Spleen (tissue), 11 donors: ENCODE measurements at regions not wholly inside any gene's neighbourhood (a gene's known extent, or its start where the extent isn't known, plus 50 kb on each side); places are given as distances from the start of the nearest gene placed in this dataset.

Experiments
- DNase-seq: peaks from one replicate; pipeline ENCODE4 v3.0.0-alpha.2; 2020
- H3K27ac ChIP-seq, 8 donors: fragments of 200-600 bp; sonication (generic) in 7 of 8; 1 replicate in 4 of 8; 2 replicates in 4 of 8; pipeline versions ENCODE4 v1.5.0 to v1.8.0; 2016 to 2021; ENCODE audit warnings: inconsistent platforms in 4 of 8, mild to moderate bottlenecking in 4 of 8, moderate library complexity in 1 of 8
- H3K27me3 ChIP-seq, 7 donors: fragments of 200-600 bp; sonication (generic) in 6 of 7; replicated peaks in 1 of 7; 1 replicate in 4 of 7; 2 replicates in 3 of 7; pipeline versions ENCODE4 v1.5.0 to v1.8.0; 2016 to 2021; ENCODE audit warnings: inconsistent platforms in 3 of 7, mild to moderate bottlenecking in 1 of 7
- H3K36me3 ChIP-seq, 6 donors: fragments of 200-600 bp; sonication (generic) in 5 of 6; 1 replicate in 4 of 6; 2 replicates in 2 of 6; pipeline versions ENCODE4 v1.5.0 to v1.8.0; 2016 to 2021; ENCODE audit warnings: inconsistent platforms in 2 of 6
- H3K4me1 ChIP-seq, 6 donors: fragments of 200-600 bp; sonication (generic) in 5 of 6; 1 replicate in 3 of 6; 2 replicates in 3 of 6; pipeline versions ENCODE4 v1.5.0 to v1.8.0; 2016 to 2021; ENCODE audit warnings: inconsistent platforms in 3 of 6
- H3K4me3 ChIP-seq, 8 donors: fragments of 200-600 bp; sonication (generic) in 7 of 8; 1 replicate in 4 of 8; 2 replicates in 4 of 8; pipeline versions ENCODE4 v1.5.0 to v1.8.0; 2016 to 2021; ENCODE audit warnings: inconsistent platforms in 4 of 8, mild to moderate bottlenecking in 4 of 8, moderate library complexity in 2 of 8
- H3K9me3 ChIP-seq, 8 donors: fragments of 200-600 bp; sonication (generic) in 7 of 8; 1 replicate in 4 of 8; 2 replicates in 4 of 8; pipeline versions ENCODE4 v1.5.0 to v1.8.0; 2016 to 2021; ENCODE audit warnings: inconsistent platforms in 4 of 8
- POLR2A ChIP-seq, 3 donors: fragments of 450-650 bp; IDR thresholded peaks; one replicate each; pipeline ENCODE4 v1.5.1; 2017; ENCODE audit warnings: antibody characterized with exemption in 3 of 3, mild to moderate bottlenecking in 1 of 3
- POLR2AphosphoS5 ChIP-seq, 3 donors: sonication (generic); formaldehyde crosslinking; IDR thresholded peaks; one replicate each; pipeline ENCODE4 v1.5.1; 2017; ENCODE audit warnings: antibody characterized with exemption in 3 of 3
- WGBS, 5 donors: extraction: QIAGEN DNeasy Blood & Tissue Kit in 3 of 5; methylation state at CpG; one replicate each; pipeline versions ENCODE4 v1.1.5 to v1.1.7; 2013 to 2018; 5-methylcytosine and 5-hydroxymethylcytosine counted together
- intact Hi-C: fragments of 100-400 bp; cut with DNase I; formaldehyde crosslinking; loops from one replicate; pipeline ENCODE4 v1.15.0; 2023; ENCODE audit warnings: low total_unique reads
- TF ChIP-seq, protein P1 (sequence below), 11 experiments: fragments of 200-600 bp in 7 of 11; fragments of 450-650 bp in 4 of 11; sonication (generic) in 4 of 11; IDR thresholded peaks in 8 of 11; conservative IDR thresholded peaks in 3 of 11; 1 replicate in 7 of 11; 2 replicates in 4 of 11; pipeline versions ENCODE4 v1.4.0 to v1.8.0; 2016 to 2021; ENCODE audit warnings: antibody characterized with exemption in 11 of 11, inconsistent platforms in 4 of 11, mild to moderate bottlenecking in 1 of 11
- donor health status: healthy with polysubstance abuse.
- donor health status: DM: no; HTN: no; CAD: no; lungs with moderate emphysema.
- donor health status: DM: no; HTN: no; CAD: no.
- donor health status: Bipolar disorder and iron deficiency.
- donor health status: healthy.
- donor health status: DM: no; HTN: no; CAD: no.
- donor health status: DM: yes; HTN: yes; CAD: no.

DNA sequence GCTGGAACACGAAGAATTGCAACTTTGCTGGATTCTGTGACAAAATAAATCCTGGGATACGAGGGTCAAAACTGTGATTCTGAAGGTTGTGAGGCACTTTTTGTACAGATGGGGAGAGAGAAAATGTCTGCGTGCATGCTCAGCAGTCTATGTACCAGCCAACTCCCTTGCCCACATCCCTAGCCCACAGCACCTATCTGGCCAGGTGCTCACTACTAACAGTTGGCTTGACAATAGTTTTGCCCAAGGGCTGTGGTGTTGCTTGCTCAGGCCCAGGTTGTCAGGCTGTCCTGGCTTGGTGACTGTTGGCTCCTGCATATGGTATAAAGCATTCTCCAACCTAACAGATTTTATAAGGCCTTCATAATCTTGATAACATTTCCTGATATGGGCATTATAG lies 102.0 kb downstream of the DMRT2 start:
- Histone ChIP-seq H3K4me1 (no peaks in the 10 kb centered on the region), H3K27ac (no peak overlapping the region), H3K4me3 (no peak overlapping the region), H3K9me3 (peaks cover 0 to 4% (median 0%) of the 10 kb centered on the region in 8 donors), H3K36me3 (no peaks in the 10 kb centered on the region), H3K27me3 (no peaks in the 10 kb centered on the region)
- TF ChIP-seq POLR2A (IDR thresholded peaks at IDR 0.05) (no peak), POLR2AphosphoS5 (IDR thresholded peaks at IDR 0.05) (no peak)
- TF ChIP-seq, protein P1, sequence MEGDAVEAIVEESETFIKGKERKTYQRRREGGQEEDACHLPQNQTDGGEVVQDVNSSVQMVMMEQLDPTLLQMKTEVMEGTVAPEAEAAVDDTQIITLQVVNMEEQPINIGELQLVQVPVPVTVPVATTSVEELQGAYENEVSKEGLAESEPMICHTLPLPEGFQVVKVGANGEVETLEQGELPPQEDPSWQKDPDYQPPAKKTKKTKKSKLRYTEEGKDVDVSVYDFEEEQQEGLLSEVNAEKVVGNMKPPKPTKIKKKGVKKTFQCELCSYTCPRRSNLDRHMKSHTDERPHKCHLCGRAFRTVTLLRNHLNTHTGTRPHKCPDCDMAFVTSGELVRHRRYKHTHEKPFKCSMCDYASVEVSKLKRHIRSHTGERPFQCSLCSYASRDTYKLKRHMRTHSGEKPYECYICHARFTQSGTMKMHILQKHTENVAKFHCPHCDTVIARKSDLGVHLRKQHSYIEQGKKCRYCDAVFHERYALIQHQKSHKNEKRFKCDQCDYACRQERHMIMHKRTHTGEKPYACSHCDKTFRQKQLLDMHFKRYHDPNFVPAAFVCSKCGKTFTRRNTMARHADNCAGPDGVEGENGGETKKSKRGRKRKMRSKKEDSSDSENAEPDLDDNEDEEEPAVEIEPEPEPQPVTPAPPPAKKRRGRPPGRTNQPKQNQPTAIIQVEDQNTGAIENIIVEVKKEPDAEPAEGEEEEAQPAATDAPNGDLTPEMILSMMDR (IDR thresholded peaks at IDR 0.05 in 8 of 11, conservative IDR thresholded peaks at IDR 0.05 in 3 of 11) = no peak
- 58 to 87% (median 71%) methylated on average over 3 of the region's 3 CpGs for WGBS, 5 donors
- intact Hi-C loops = no loop called here
- no peak for DNase-seq

DNA sequence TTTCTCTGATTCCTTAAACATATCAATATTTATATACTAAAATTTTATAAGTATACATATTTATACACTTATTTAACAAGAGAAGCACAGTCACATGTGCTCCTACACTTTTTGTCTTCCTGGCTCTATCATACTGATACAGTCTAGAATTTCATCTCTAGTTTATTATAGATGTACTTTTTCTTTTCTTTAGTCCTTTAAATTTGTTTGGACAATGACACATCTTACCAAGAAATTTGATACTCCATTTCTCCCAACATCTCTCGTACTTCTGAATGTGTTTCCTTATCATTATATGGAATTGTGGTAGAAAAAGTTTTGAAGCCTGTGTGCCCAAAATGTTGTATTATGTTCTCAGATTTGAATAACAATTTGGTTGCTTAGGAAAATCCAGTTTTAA lies 104.6 kb downstream of the DMRT2 start:
- Histone ChIP-seq H3K4me1 (no peaks in the 10 kb centered on the region), H3K9me3 (no peaks in the 10 kb centered on the region), H3K4me3 (no peak overlapping the region), H3K27ac (no peak overlapping the region), H3K27me3 (no peaks in the 10 kb centered on the region), H3K36me3 (no peaks in the 10 kb centered on the region)
- WGBS, 5 donors = 60 to 84% (median 70%) methylated on average over 1 of the region's 1 CpG
- TF ChIP-seq, protein P1 (IDR thresholded peaks at IDR 0.05 in 8 of 11, conservative IDR thresholded peaks at IDR 0.05 in 3 of 11) = no peak
- TF ChIP-seq POLR2AphosphoS5 (IDR thresholded peaks at IDR 0.05) (no peak), POLR2A (IDR thresholded peaks at IDR 0.05) (no peak)
- DNase-seq = no peak
- intact Hi-C loops = no loop called here

DNA sequence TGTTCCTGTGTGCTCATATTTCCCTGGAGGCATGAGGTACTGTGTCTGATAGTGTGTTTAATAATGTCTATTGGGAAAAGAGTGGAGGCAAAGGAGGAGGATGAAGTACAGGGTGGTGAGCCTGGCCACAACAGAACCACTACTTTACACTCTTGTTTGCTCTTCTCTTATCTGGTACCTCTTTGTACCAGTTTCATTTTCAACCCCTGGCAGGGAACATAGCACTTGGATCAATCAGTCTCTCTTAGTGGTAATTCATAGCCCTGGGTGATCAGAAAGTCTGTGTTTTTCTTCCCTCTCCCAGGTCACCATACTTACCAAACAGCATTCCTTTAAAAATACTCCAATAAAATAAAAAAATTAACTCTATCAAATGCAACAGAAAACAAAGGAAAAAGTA lies 105.4 kb downstream of the DMRT2 start:
- no peak overlapping the region for H3K27ac ChIP-seq
- no peak overlapping the region for H3K4me3 ChIP-seq
- TF ChIP-seq POLR2A (IDR thresholded peaks at IDR 0.05) (no peak), POLR2AphosphoS5 (IDR thresholded peaks at IDR 0.05) (no peak)
- TF ChIP-seq, protein P1 (IDR thresholded peaks at IDR 0.05 in 8 of 11, conservative IDR thresholded peaks at IDR 0.05 in 3 of 11) = no peak
- no peaks in the 10 kb centered on the region for H3K9me3 ChIP-seq
- no peaks in the 10 kb centered on the region for H3K36me3 ChIP-seq
- no peaks in the 10 kb centered on the region for H3K4me1 ChIP-seq
- H3K27me3 ChIP-seq = no peaks in the 10 kb centered on the region
- no peak for DNase-seq
- intact Hi-C loops = no loop called here

DNA sequence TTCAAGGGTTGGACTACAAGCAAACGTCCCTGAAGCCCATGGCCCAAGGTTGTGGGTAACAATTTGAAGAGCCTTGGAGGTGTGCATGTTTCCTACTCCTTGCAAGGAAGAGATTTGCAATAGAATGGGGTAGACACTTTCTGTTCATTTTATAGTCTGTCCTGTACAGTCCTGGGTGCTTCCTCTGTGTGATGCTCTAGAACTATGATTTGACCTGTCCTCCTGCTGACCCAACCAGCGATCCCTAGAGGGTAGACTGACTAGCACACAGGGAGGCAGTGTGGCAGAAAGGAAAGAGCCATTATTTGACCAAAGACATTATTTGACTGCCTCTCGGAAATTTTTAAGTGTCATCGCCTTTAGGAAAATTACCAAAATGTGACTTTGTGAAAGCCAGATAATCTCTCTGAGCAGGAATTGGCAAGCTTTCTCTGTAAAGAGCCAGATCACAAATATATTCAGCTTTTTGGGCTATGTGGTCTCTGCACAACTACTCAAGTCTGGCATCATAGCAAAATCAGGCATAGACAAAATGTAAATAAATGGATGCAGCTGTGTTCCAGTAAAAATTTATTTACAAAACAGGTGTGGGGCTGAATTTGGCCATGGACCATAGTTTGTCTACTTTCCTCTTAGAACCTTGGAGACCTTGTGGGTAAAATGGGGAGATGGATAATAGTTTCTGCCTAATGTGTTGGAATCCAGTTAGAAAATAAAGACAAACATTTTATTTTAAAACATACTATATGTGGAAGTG lies 106.8 kb downstream of the DMRT2 start:
- Histone ChIP-seq H3K27ac (no peak overlapping the region), H3K9me3 (no peaks in the 10 kb centered on the region), H3K4me3 (no peak overlapping the region), H3K36me3 (no peaks in the 10 kb centered on the region), H3K27me3 (no peaks in the 10 kb centered on the region), H3K4me1 (no peaks in the 10 kb centered on the region)
- 59 to 86% (median 79%) methylated on average over 4 of the region's 4 CpGs for WGBS, 5 donors
- no peak for DNase-seq
- intact Hi-C loops = no loop called here
- TF ChIP-seq POLR2A (IDR thresholded peaks at IDR 0.05) = no peak
- TF ChIP-seq, protein P1 (IDR thresholded peaks at IDR 0.05 in 8 of 11, conservative IDR thresholded peaks at IDR 0.05 in 3 of 11) = no peak
- no peak for TF ChIP-seq POLR2AphosphoS5 (IDR thresholded peaks at IDR 0.05)
